MCF 10A (cell line): ENCODE measurements at regions not wholly inside any gene's neighbourhood (a gene's known extent, or its start where the extent isn't known, plus 50 kb on each side); places are given as distances from the start of the nearest gene placed in this dataset.
"Not testable (repeated sequence)": the region's sequence is repeated elsewhere in the genome, so short reads cannot be mapped to it uniquely, and the experiment has no call there.

Experiments used
- BruUV-seq: library from RNA; stranded (reverse); fragments of 400-500 nt; replicated peaks from 2 replicates; lab custom pipeline; 2021; lab: Mats Ljungman, UMichigan
- CTCF ChIA-PET: fragments of 300-600 bp; sonication (Branson Sonifier 250); formaldehyde crosslinking; extraction: SDS; loops from one replicate; lab custom pipeline; 2021; ENCODE audit warnings: antibody characterized with exemption, inconsistent platforms; lab: Yijun Ruan, JAX
- POLR2A ChIA-PET: fragments of 300-600, 350-650 bp; sonication (Branson Sonifier 250); formaldehyde crosslinking; extraction: SDS; loops from one replicate; lab custom pipeline; 2020; ENCODE audit warnings: antibody characterized with exemption, inconsistent platforms; lab: Yijun Ruan, JAX
- DNase-seq: peaks from one replicate; pipeline ENCODE4 v3.0.0-alpha.2; 2018; ENCODE audit not compliant: unreplicated experiment
- H3K27ac Mint-ChIP-seq: one replicate; pipeline ENCODE4 v1.8.0; 2022; ENCODE audit warnings: mild to moderate bottlenecking, low read depth, mixed read lengths; ENCODE audit not compliant: unreplicated experiment
- H3K27me3 Mint-ChIP-seq: one replicate; pipeline ENCODE4 v1.8.0; 2022; ENCODE audit warnings: mixed read lengths; ENCODE audit not compliant: insufficient read depth, unreplicated experiment
- H3K36me3 Mint-ChIP-seq: one replicate; pipeline ENCODE4 v1.8.0; 2022; ENCODE audit warnings: mild to moderate bottlenecking, moderate library complexity, mixed read lengths; ENCODE audit not compliant: insufficient read depth, unreplicated experiment
- H3K4me1 Mint-ChIP-seq: one replicate; pipeline ENCODE4 v1.8.0; 2022; ENCODE audit warnings: mixed read lengths; ENCODE audit not compliant: insufficient read depth, unreplicated experiment
- H3K4me3 Mint-ChIP-seq: one replicate; pipeline ENCODE4 v1.8.0; 2022; ENCODE audit warnings: mild to moderate bottlenecking, moderate library complexity, mixed read lengths; ENCODE audit not compliant: unreplicated experiment
- H3K9me3 Mint-ChIP-seq: one replicate; pipeline ENCODE4 v1.8.0; 2022; ENCODE audit warnings: mixed read lengths; ENCODE audit not compliant: unreplicated experiment
- intact Hi-C: fragments of 100-400 bp; cut with micrococcal nuclease; formaldehyde crosslinking; loops from 2 replicates; pipeline ENCODE4 v1.14.1; 2022
- TF ChIP-seq, protein P1 (sequence below): fragments of 200-600 bp; IDR thresholded peaks from one replicate; pipeline ENCODE4 v1.8.0; 2022; ENCODE audit warnings: antibody characterized with exemption, mild to moderate bottlenecking; ENCODE audit not compliant: unreplicated experiment

DNA sequence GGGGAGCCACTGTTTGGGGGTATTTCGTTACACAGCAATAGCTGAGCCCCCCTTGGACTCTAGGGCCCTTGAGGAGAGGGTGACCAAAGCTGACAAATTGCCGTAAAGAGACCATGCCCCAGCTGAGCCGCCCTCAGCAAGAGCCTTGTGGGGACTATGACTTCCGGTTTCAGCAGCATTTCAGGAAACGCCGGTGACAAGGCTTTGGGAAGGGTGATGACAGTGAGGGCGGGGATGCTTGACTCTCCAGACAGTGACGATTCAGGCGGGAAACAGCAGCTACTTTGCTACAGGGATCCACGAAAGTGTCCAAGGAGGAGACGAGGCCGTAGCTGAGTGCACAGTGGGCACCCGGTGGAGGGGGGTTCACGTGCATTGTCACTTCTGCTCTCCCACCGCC lies 360.8 kb downstream of the C16orf95 start:
- POLR2A ChIA-PET, result no interaction called here
- intact Hi-C loops, result no loop called here
- TF ChIP-seq, protein P1, sequence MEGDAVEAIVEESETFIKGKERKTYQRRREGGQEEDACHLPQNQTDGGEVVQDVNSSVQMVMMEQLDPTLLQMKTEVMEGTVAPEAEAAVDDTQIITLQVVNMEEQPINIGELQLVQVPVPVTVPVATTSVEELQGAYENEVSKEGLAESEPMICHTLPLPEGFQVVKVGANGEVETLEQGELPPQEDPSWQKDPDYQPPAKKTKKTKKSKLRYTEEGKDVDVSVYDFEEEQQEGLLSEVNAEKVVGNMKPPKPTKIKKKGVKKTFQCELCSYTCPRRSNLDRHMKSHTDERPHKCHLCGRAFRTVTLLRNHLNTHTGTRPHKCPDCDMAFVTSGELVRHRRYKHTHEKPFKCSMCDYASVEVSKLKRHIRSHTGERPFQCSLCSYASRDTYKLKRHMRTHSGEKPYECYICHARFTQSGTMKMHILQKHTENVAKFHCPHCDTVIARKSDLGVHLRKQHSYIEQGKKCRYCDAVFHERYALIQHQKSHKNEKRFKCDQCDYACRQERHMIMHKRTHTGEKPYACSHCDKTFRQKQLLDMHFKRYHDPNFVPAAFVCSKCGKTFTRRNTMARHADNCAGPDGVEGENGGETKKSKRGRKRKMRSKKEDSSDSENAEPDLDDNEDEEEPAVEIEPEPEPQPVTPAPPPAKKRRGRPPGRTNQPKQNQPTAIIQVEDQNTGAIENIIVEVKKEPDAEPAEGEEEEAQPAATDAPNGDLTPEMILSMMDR, result no peak
- DNase-seq, result no peak
- peaks cover 18% of the 10 kb centered on the region for H3K4me1 Mint-ChIP-seq
- CTCF ChIA-PET, result no interaction called here
- no peak overlapping the region for H3K4me3 Mint-ChIP-seq
- no peaks in the 10 kb centered on the region for H3K36me3 Mint-ChIP-seq
- BruUV-seq, result no TSS peak
- H3K9me3 Mint-ChIP-seq, result no peaks in the 10 kb centered on the region
- no peak overlapping the region for H3K27ac Mint-ChIP-seq
- H3K27me3 Mint-ChIP-seq, result peaks cover 21% of the 10 kb centered on the region

DNA sequence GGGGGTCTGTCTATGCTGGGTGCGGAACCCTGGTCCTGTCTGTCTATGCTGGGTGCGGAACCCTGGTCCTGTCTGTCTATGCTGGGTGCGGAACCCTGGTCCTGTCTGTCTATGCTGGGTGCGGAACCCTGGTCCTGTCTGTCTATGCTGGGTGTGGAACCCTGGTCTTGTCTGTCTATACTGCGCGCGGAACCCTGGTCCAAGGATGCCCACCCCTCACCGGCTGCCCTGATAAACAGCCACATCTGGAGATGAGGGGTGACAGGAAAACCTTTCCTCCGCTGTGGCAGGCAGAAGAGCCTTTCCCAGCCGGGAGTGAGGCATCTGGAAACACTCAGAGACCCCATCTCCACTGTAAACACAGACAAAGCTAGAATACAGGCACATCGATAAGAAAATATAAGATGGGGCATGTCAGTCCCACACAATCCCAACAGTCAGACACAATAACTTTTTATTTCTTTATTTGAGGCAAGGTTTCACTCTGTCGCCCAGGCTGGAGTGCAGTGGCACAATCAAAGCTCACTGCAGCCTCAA lies 359.5 kb downstream of the C16orf95 start:
- POLR2A ChIA-PET, H3K27ac Mint-ChIP-seq, H3K4me3 Mint-ChIP-seq, H3K36me3 Mint-ChIP-seq, BruUV-seq, H3K9me3 Mint-ChIP-seq, DNase-seq, intact Hi-C loops, CTCF ChIA-PET: not testable (repeated sequence)
- Mint-ChIP-seq H3K4me1 (peaks cover 10% of the 10 kb centered on the region), H3K27me3 (peaks cover 32% of the 10 kb centered on the region)

DNA sequence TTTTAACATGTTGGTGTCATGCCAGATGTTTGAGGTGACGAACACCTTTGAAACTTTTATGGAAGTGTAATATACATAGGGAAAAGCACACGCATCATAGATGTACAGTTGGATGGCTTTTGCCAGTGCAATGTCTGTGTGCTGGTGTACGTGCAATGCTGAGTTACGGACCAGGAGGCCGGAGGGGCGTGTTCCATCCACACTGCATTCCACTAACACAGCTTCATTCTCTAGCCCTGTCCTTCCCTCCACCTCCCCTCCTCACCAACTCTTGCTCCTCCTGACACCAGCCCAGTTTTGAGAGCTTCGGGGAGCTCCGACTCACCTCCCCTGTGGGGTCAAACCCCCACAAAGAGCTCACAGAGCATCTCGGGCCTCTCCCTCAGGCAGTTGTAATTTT lies 358.8 kb downstream of the C16orf95 start:
- intact Hi-C loops, result no loop called here
- DNase-seq, result no peak
- Mint-ChIP-seq H3K27ac (no peak overlapping the region), H3K9me3 (no peaks in the 10 kb centered on the region), H3K36me3 (no peaks in the 10 kb centered on the region), H3K4me3 (no peak overlapping the region), H3K27me3 (peaks cover 32% of the 10 kb centered on the region), H3K4me1 (peaks cover 6% of the 10 kb centered on the region)
- ChIA-PET CTCF (no interaction called here), POLR2A (no interaction called here)
- TF ChIP-seq, protein P1, result no peak
- no TSS peak for BruUV-seq

DNA sequence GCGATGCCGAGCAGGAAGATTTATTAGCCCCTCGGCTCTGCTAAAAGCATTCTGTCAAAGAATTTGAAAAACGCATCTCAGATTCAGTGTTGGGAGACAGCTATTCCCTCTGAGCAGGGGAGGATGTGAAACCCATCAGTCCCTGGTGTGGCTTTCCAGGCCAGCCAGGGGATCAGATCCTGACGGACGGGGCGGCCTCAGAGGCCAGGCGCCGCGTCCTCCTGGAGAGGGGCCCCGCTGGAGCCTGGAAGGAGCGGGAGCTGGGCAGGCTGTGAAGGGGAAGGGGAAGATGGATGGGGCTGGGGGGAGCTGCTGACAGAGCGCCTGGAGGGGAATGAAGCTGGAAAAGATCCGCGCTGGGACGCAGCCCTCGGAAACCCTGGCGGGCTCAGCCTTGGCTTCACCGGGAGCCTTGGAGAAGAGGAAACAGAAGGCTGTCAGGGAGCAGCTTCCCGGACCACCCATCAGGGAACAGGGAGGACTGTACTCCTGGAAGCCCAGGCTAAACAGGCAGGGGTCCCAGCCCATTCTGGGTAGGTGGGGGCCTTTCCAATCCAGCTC lies 358.0 kb downstream of the C16orf95 start:
- intact Hi-C loops, result no loop called here
- POLR2A ChIA-PET, result no interaction called here

More for the DNA sequence above, 358.0 kb downstream of the C16orf95 start:
- Mint-ChIP-seq H3K27me3 (peaks cover 32% of the 10 kb centered on the region), H3K27ac (no peak overlapping the region), H3K4me1 (peaks cover 6% of the 10 kb centered on the region), H3K36me3 (no peaks in the 10 kb centered on the region), H3K9me3 (no peaks in the 10 kb centered on the region), H3K4me3 (no peak overlapping the region)
- TF ChIP-seq, protein P1, result no peak
- CTCF ChIA-PET, result interaction anchor here (0.6 to 1.3 kb wide), 3 partner anchors 15 to 122 kb away, joined by 3 read pairs; no protein-coding TSS in a partner anchor
- BruUV-seq, result no TSS peak
- DNase-seq, result no peak
